NCI-H2227 (cell line): ENCODE measurements at regions not wholly inside any gene's neighbourhood (a gene's known extent, or its start where the extent isn't known, plus 50 kb on each side); places are given as distances from the start of the nearest gene placed in this dataset.

Experiments used
- DNase-seq: peaks from one replicate; lab custom pipeline; 2025; ENCODE audit not compliant: unreplicated experiment; lab: John Stamatoyannopoulos, UW

GRCh38 chr13:33615436-33615835 lies 202.5 kb upstream of the RFC3 start:
- no peak for DNase-seq

GRCh38 chr13:33616130-33616529 lies 201.8 kb upstream of the RFC3 start:
- no peak for DNase-seq

- DNase-seq, result no peak
These were observed 200.9 kb upstream of the RFC3 start for GRCh38 chr13:33617055-33617454.

- no peak for DNase-seq
These were observed 193.7 kb upstream of the RFC3 start for GRCh38 chr13:33624253-33624652.

- no peak for DNase-seq
These were observed 193.2 kb upstream of the RFC3 start for GRCh38 chr13:33624740-33625139.

GRCh38 chr13:33626407-33626806 lies 191.5 kb upstream of the RFC3 start:
- no peak for DNase-seq

GRCh38 chr13:33628662-33629061 lies 189.3 kb upstream of the RFC3 start:
- no peak for DNase-seq

GRCh38 chr13:33629605-33630360 lies 188.2 kb upstream of the RFC3 start:
- DNase-seq, result no peak

- DNase-seq, result no peak
These were observed 184.0 kb upstream of the RFC3 start for GRCh38 chr13:33633701-33634545.

- peak; percentile 5 for DNase-seq
These were observed 183.4 kb upstream of the RFC3 start for GRCh38 chr13:33634546-33634982.

- no peak for DNase-seq
These were observed 181.7 kb upstream of the RFC3 start for GRCh38 chr13:33636243-33636642.

- no peak for DNase-seq
These were observed 180.8 kb upstream of the RFC3 start for GRCh38 chr13:33636955-33637670.

GRCh38 chr13:33637978-33638743 lies 179.8 kb upstream of the RFC3 start:
- no peak for DNase-seq

- DNase-seq, result no peak
These were observed 178.8 kb upstream of the RFC3 start for GRCh38 chr13:33639158-33639557.

- DNase-seq, result no peak
These were observed 178.3 kb upstream of the RFC3 start for GRCh38 chr13:33639626-33640080.

- no peak for DNase-seq
These were observed 177.1 kb upstream of the RFC3 start for GRCh38 chr13:33640832-33641231.

- DNase-seq, result no peak
These were observed 175.4 kb upstream of the RFC3 start for GRCh38 chr13:33642374-33643065.

GRCh38 chr13:33644581-33645543 lies 173.1 kb upstream of the RFC3 start:
- DNase-seq, result peak; percentile 36
